GM19025 (cell line): ENCODE measurements at regions not wholly inside any gene's neighbourhood (a gene's known extent, or its start where the extent isn't known, plus 50 kb on each side); places are given as distances from the start of the nearest gene placed in this dataset.

Experiments used
- ATAC-seq: cut with Tn5 transposase; IDR thresholded peaks from one replicate; pipeline ENCODE4 v1.9.1; 2021; ENCODE audit warnings: mild to moderate bottlenecking, low read depth, moderate library complexity; ENCODE audit not compliant: unreplicated experiment

- ATAC-seq: no peak
These were observed 78.5 kb downstream of the TNFSF18 start for GRCh38 chr1:172972258-172972657.

- ATAC-seq: no peak
These were observed 77.3 kb downstream of the TNFSF18 start for GRCh38 chr1:172973424-172973823.

- no peak for ATAC-seq
These were observed 74.3 kb downstream of the TNFSF18 start for GRCh38 chr1:172976222-172977041.

GRCh38 chr1:172977296-172978017, 73.3 kb downstream of the TNFSF18 start:
- no peak for ATAC-seq

DNA sequence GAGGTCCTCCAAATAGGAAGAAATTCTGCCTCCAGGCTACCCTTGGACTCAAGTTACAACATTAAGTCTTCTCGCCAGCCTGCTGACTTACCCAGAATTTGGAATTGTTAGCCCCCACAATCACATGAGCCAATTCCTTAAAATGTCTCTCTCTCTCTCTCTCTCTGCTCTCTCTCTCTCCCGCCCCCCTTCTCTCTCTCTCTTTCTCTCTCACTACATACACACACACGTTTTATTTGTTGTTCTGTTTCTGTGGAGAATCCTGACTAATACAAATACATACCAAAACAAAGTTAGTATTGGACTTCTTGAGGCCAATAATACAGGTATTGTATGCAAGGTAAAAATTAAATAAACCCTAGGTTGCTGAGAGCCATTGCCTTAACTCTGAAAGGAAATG, 72.1 kb downstream of the TNFSF18 start:
- no peak for ATAC-seq

DNA sequence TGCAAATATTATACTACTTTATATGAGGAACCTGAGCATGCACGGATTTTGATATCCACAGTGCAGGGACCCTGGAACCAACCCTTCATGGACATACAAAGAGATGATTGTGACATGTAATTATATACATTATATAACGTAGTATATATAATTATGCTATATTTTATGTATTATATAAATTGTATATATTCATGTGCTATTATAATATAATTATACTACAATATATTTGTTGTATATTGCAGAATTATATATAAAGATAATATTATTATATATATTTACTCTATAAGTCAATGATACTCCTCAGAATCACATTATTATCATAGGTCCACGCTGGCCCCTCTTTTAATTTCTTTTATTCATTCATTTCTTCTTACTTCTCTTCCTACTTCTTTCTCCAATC, 70.9 kb downstream of the TNFSF18 start:
- no peak for ATAC-seq

GRCh38 chr1:172980456-172980855, 70.3 kb downstream of the TNFSF18 start:
- no peak for ATAC-seq

- no peak for ATAC-seq
These were observed 69.8 kb downstream of the TNFSF18 start for GRCh38 chr1:172980971-172981370.
